OCI-LY1 (cell line): ENCODE measurements at regions not wholly inside any gene's neighbourhood (a gene's known extent, or its start where the extent isn't known, plus 50 kb on each side); places are given as distances from the start of the nearest gene placed in this dataset.

Source experiments
- H2AFZ ChIP-seq: fragments of 200-600 bp; sonication (generic), shearing (Covaris generic); 2 replicates; pipeline ENCODE4 v1.6.0; 2014; ENCODE audit warnings: antibody characterized with exemption, mild to moderate bottlenecking, low read length
- H3F3A ChIP-seq: fragments of 200-600 bp; sonication (generic), shearing (Covaris generic); 2 replicates; pipeline ENCODE4 v1.6.0; 2014; ENCODE audit warnings: mild to moderate bottlenecking, antibody characterized with exemption, low read length, moderate library complexity; ENCODE audit not compliant: insufficient read depth
- H3K27ac ChIP-seq: fragments of 200-600 bp; sonication (generic); 2 replicates; pipeline ENCODE4 v1.5.1; 2014; ENCODE audit warnings: low read length, mixed run types, mild to moderate bottlenecking, low read depth; ENCODE audit not compliant: poor library complexity, severe bottlenecking
- H3K27me3 ChIP-seq: fragments of 200-600 bp; sonication (generic); 2 replicates; pipeline ENCODE4 v1.6.0; 2014; ENCODE audit warnings: antibody characterized with exemption, mild to moderate bottlenecking, low read length, moderate library complexity; ENCODE audit not compliant: insufficient read depth
- H3K36me3 ChIP-seq: fragments of 200-600 bp; sonication (generic); 2 replicates; pipeline ENCODE4 v1.6.1; 2014; ENCODE audit warnings: mild to moderate bottlenecking, antibody characterized with exemption, low read length, moderate library complexity, mixed read lengths; ENCODE audit not compliant: insufficient read depth
- H3K4me1 ChIP-seq: fragments of 200-600 bp; sonication (generic); 2 replicates; pipeline ENCODE4 v1.5.1; 2014; ENCODE audit warnings: mild to moderate bottlenecking, low read length, moderate library complexity; ENCODE audit not compliant: insufficient read depth, severe bottlenecking
- H3K4me2 ChIP-seq: fragments of 200-600 bp; sonication (generic), shearing (Covaris generic); 2 replicates; pipeline ENCODE4 v1.6.1; 2014; ENCODE audit warnings: low read length
- H3K4me3 ChIP-seq: fragments of 200-600 bp; sonication (generic); 2 replicates; pipeline ENCODE4 v1.5.1; 2014; ENCODE audit warnings: low read length, low read depth, mild to moderate bottlenecking, mixed read lengths; ENCODE audit not compliant: poor library complexity, severe bottlenecking
- H3K79me2 ChIP-seq: fragments of 200-600 bp; shearing (Covaris generic); 2 replicates; pipeline ENCODE4 v1.6.1; 2016; ENCODE audit warnings: mixed run types, low read length, mixed read lengths; ENCODE audit not compliant: insufficient read depth
- H3K9ac ChIP-seq: fragments of 200-600 bp; sonication (generic), shearing (Covaris generic); 2 replicates; pipeline ENCODE4 v1.6.1; 2014; ENCODE audit warnings: mild to moderate bottlenecking, low read length, mixed read lengths
- H3K9me2 ChIP-seq: fragments of 200-600 bp; sonication (generic), shearing (Covaris generic); 2 replicates; pipeline ENCODE4 v1.6.1; 2014; ENCODE audit warnings: low read depth, mild to moderate bottlenecking, low read length, mixed read lengths
- H3K9me3 ChIP-seq: fragments of 200-600 bp; shearing (Covaris generic); 2 replicates; pipeline ENCODE4 v1.6.1; 2014; ENCODE audit warnings: low read length, mixed read lengths
- H4K20me1 ChIP-seq: fragments of 200-600 bp; sonication (generic), shearing (Covaris generic); 2 replicates; pipeline ENCODE4 v1.6.0; 2016; ENCODE audit warnings: mild to moderate bottlenecking, low read length; ENCODE audit not compliant: insufficient read depth
- EZH2 ChIP-seq: fragments of 200-600 bp; sonication (generic), shearing (Covaris generic); IDR thresholded peaks from 2 replicates; pipeline ENCODE4 v1.8.0; 2017; ENCODE audit warnings: borderline replicate concordance, mixed run types, mild to moderate bottlenecking, antibody characterized with exemption, low read length, moderate library complexity, mixed read lengths
- TF ChIP-seq, protein P1 (sequence below): fragments of 200-600 bp; sonication (generic), shearing (Covaris generic); IDR thresholded peaks from 2 replicates; pipeline ENCODE4 v1.5.1; 2017; ENCODE audit warnings: mild to moderate bottlenecking, antibody characterized with exemption, low read length, moderate library complexity, mixed read lengths

DNA sequence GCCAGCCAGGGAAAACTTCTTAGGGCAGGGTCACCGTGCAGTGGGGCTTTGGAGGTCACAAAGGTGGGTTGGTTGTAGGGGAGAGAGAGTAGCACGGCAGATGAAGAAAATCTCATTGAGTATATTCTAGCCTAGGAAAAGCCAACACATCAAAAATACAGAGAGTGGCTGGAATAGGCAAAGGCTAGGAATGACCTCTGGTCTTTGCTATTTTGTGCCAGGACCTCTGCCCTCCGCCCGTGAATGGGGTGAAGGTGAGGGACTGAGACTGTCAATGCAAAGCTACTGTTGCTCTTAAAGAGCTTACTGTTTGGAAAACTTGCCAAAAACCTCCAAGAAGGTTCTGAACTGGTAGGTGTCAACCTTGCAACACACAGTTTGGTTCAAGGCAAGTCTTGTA, 346.7 kb downstream of the CDH26 start:
- H3K4me3 ChIP-seq, result no peak overlapping the region
- H3K9ac ChIP-seq, result no peak overlapping the region
- no peak for TF ChIP-seq EZH2
- TF ChIP-seq, protein P1, sequence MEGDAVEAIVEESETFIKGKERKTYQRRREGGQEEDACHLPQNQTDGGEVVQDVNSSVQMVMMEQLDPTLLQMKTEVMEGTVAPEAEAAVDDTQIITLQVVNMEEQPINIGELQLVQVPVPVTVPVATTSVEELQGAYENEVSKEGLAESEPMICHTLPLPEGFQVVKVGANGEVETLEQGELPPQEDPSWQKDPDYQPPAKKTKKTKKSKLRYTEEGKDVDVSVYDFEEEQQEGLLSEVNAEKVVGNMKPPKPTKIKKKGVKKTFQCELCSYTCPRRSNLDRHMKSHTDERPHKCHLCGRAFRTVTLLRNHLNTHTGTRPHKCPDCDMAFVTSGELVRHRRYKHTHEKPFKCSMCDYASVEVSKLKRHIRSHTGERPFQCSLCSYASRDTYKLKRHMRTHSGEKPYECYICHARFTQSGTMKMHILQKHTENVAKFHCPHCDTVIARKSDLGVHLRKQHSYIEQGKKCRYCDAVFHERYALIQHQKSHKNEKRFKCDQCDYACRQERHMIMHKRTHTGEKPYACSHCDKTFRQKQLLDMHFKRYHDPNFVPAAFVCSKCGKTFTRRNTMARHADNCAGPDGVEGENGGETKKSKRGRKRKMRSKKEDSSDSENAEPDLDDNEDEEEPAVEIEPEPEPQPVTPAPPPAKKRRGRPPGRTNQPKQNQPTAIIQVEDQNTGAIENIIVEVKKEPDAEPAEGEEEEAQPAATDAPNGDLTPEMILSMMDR, result no peak
- no peaks in the 10 kb centered on the region for H3K9me2 ChIP-seq
- H3K9me3 ChIP-seq, result no peaks in the 10 kb centered on the region
- H3K79me2 ChIP-seq, result no peaks in the 10 kb centered on the region
- H3K36me3 ChIP-seq, result no peaks in the 10 kb centered on the region
- no peak overlapping the region for H2AFZ ChIP-seq
- H3K4me2 ChIP-seq, result no peak overlapping the region
- no peaks in the 10 kb centered on the region for H3F3A ChIP-seq
- H3K27ac ChIP-seq, result no peak overlapping the region
- no peaks in the 10 kb centered on the region; the same call in 1 of the 2 replicates for H3K27me3 ChIP-seq
- H4K20me1 ChIP-seq, result no peaks in the 10 kb centered on the region
- no peaks in the 10 kb centered on the region for H3K4me1 ChIP-seq

DNA sequence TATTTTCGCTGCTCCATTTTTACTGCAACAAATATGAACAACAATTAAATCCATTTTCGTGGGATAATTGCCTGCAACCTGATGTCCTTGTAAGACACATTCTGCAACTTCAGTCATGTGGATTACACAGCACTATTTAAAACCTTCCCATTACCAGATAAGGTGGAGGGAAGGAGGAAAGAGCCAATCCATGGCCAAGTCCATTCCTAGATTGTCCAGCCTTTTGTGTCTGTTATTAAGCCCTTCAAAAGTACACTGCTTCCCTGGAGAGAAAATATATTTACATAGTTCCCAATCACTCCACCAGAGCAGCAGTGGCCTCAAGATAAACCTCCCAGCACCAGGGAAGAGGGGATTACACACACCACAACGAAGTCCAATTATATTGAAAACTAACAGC, 347.9 kb downstream of the CDH26 start:
- H3K9me2 ChIP-seq, result no peaks in the 10 kb centered on the region
- no peak overlapping the region for H3K4me3 ChIP-seq
- no peak overlapping the region for H2AFZ ChIP-seq
- H3K4me2 ChIP-seq, result no peak overlapping the region
- no peaks in the 10 kb centered on the region; the same call in 1 of the 2 replicates for H3K27me3 ChIP-seq
- no peaks in the 10 kb centered on the region for H3K36me3 ChIP-seq
- no peaks in the 10 kb centered on the region for H3K4me1 ChIP-seq
- H3K9me3 ChIP-seq, result no peaks in the 10 kb centered on the region
- TF ChIP-seq, protein P1, result no peak
- TF ChIP-seq EZH2, result no peak
- no peaks in the 10 kb centered on the region for H4K20me1 ChIP-seq
- H3K9ac ChIP-seq, result no peak overlapping the region
- H3F3A ChIP-seq, result no peaks in the 10 kb centered on the region
- H3K79me2 ChIP-seq, result no peaks in the 10 kb centered on the region
- H3K27ac ChIP-seq, result no peak overlapping the region

DNA sequence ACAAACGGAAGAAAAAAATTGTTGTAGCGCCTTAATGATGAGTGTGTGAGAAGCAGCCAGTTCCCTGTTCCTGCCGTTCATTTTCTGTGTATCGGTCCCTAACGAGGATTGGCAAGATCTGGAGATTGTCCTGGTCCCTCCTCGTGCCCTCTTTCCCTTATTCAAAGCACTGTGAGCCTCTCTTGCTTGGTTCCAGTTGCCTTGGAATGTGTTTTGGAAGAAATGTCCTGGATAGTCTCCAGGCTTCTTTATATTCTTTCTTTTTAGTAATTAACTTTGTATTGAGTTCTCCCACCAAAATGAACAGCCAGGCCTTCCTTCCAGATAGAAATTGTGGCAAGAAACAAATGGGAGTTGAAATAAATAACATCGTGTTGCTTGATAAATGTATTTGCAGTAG, 348.3 kb downstream of the CDH26 start:
- Histone ChIP-seq H3K4me1 (no peaks in the 10 kb centered on the region), H3K9me2 (no peaks in the 10 kb centered on the region), H3K36me3 (no peaks in the 10 kb centered on the region), H3K4me2 (no peak overlapping the region), H3K27me3 (no peaks in the 10 kb centered on the region; the same call in 1 of the 2 replicates), H3K9me3 (no peaks in the 10 kb centered on the region), H4K20me1 (no peaks in the 10 kb centered on the region), H3K9ac (no peak overlapping the region), H3F3A (no peaks in the 10 kb centered on the region), H2AFZ (no peak overlapping the region), H3K4me3 (no peak overlapping the region), H3K79me2 (no peaks in the 10 kb centered on the region), H3K27ac (no peak overlapping the region)
- TF ChIP-seq EZH2, result no peak
